Renal pelvis (tissue), 1 donor: ENCODE measurements at regions not wholly inside any gene's neighbourhood (a gene's known extent, or its start where the extent isn't known, plus 50 kb on each side); places are given as distances from the start of the nearest gene placed in this dataset.

Experiments used
- DNase-seq: peaks from one replicate; pipeline ENCODE4 v3.0.0-alpha.2; 2013

- no peak for DNase-seq
Observed at GRCh38 chr2:2871480-2872308, 505.9 kb downstream of the EIPR1 start.

- DNase-seq: no peak
Observed at GRCh38 chr2:2870106-2870505, 507.5 kb downstream of the EIPR1 start.

- no peak for DNase-seq
Observed at GRCh38 chr2:2869553-2869952, 508.1 kb downstream of the EIPR1 start.

- no peak for DNase-seq
Observed at GRCh38 chr2:2868085-2868484, 509.5 kb downstream of the EIPR1 start.

GRCh38 chr2:2867397-2867979, 510.1 kb downstream of the EIPR1 start:
- DNase-seq: no peak

- DNase-seq: no peak
Observed at GRCh38 chr2:2866459-2866858, 511.2 kb downstream of the EIPR1 start.

- no peak for DNase-seq
Observed at GRCh38 chr2:2862386-2862785, 515.2 kb downstream of the EIPR1 start.

GRCh38 chr2:2861666-2862240, 515.9 kb downstream of the EIPR1 start:
- no peak for DNase-seq

GRCh38 chr2:2860589-2861300, 516.9 kb downstream of the EIPR1 start:
- no peak for DNase-seq

- DNase-seq: no peak
Observed at GRCh38 chr2:2859732-2860131, 517.9 kb downstream of the EIPR1 start.

- DNase-seq: no peak
Observed at GRCh38 chr2:2859164-2859563, 518.5 kb downstream of the EIPR1 start.

GRCh38 chr2:2856723-2857415, 520.7 kb downstream of the EIPR1 start:
- no peak for DNase-seq

GRCh38 chr2:2855297-2855696, 522.3 kb downstream of the EIPR1 start:
- DNase-seq: no peak

- DNase-seq: no peak
Observed at GRCh38 chr2:2853346-2853745, 522.3 kb upstream of the MYT1L start.

GRCh38 chr2:2851806-2852777, 521.0 kb upstream of the MYT1L start:
- no peak for DNase-seq

GRCh38 chr2:2851316-2851715, 520.2 kb upstream of the MYT1L start:
- no peak for DNase-seq

GRCh38 chr2:2850859-2851258, 519.8 kb upstream of the MYT1L start:
- DNase-seq: no peak

GRCh38 chr2:2850218-2850755, 519.2 kb upstream of the MYT1L start:
- no peak for DNase-seq

- no peak for DNase-seq
Observed at GRCh38 chr2:2849464-2850217, 518.6 kb upstream of the MYT1L start.
